Lower leg skin (tissue), 4 donors: ENCODE measurements at regions not wholly inside any gene's neighbourhood (a gene's known extent, or its start where the extent isn't known, plus 50 kb on each side); places are given as distances from the start of the nearest gene placed in this dataset.

Experiments used
- DNase-seq, 2 donors: peaks; one replicate each; pipeline ENCODE4 v3.0.0-alpha.2; 2019; ENCODE audit warnings: low spot score in 2 of 2
- H3K4me3 ChIP-seq: fragments of 200-600 bp; sonication (generic); 2 replicates; pipeline ENCODE4 v1.5.1; 2017; ENCODE audit warnings: mild to moderate bottlenecking, low read depth; ENCODE audit not compliant: poor library complexity, severe bottlenecking
- CTCF ChIP-seq, 3 donors: fragments of 450-650 bp; IDR thresholded peaks; one replicate each; pipeline ENCODE4 v1.5.1; 2016; ENCODE audit warnings: antibody characterized with exemption in 3 of 3, mild to moderate bottlenecking in 3 of 3, moderate library complexity in 2 of 3
- POLR2A ChIP-seq, 2 donors: fragments of 450-650 bp; IDR thresholded peaks; one replicate each; pipeline ENCODE4 v1.6.1; 2016 to 2017; ENCODE audit warnings: antibody characterized with exemption in 2 of 2, mild to moderate bottlenecking in 1 of 2, moderate library complexity in 1 of 2
- WGBS, 2 donors: methylation state at CpG; one replicate each; pipeline ENCODE4 v1.1.5; 2018; 5-methylcytosine and 5-hydroxymethylcytosine counted together
- intact Hi-C: fragments of 100-400 bp; cut with DNase I; formaldehyde crosslinking; loops from one replicate; pipeline ENCODE4 v1.15.0; 2023; ENCODE audit warnings: low total_unique reads

- 46 to 54% methylated on average over 2 of the region's 2 CpGs for WGBS, 2 donors
- intact Hi-C loops, result no loop called here
- TF ChIP-seq CTCF (IDR thresholded peaks at IDR 0.05) (no peak), POLR2A (IDR thresholded peaks at IDR 0.05) (no peak)
- DNase-seq, result no peak
- H3K4me3 ChIP-seq, result no peak overlapping the region
These were observed 522.0 kb upstream of the KLHL1 start for GRCh38 chr13:70630247-70630646.

GRCh38 chr13:70623239-70623638 is 515.0 kb upstream of the KLHL1 start:
- DNase-seq, result no peak
- TF ChIP-seq CTCF (IDR thresholded peaks at IDR 0.05) (no peak), POLR2A (IDR thresholded peaks at IDR 0.05) (no peak)

GRCh38 chr13:70622796-70623195 is 514.5 kb upstream of the KLHL1 start:
- no peak for DNase-seq
- intact Hi-C loops, result no loop called here
- 42 to 46% methylated on average over 5 of the region's 5 CpGs for WGBS, 2 donors
- TF ChIP-seq CTCF (IDR thresholded peaks at IDR 0.05), result no peak
- no peak for TF ChIP-seq POLR2A (IDR thresholded peaks at IDR 0.05)
- no peak overlapping the region for H3K4me3 ChIP-seq

More at GRCh38 chr13:70623239-70623638, 515.0 kb upstream of the KLHL1 start:
- intact Hi-C loops, result no loop called here
- no peak overlapping the region for H3K4me3 ChIP-seq

GRCh38 chr13:70619936-70620335 is 511.7 kb upstream of the KLHL1 start:
- TF ChIP-seq CTCF (IDR thresholded peaks at IDR 0.05) (no peak), POLR2A (IDR thresholded peaks at IDR 0.05) (no peak)
- intact Hi-C loops, result no loop called here
- H3K4me3 ChIP-seq, result no peak overlapping the region
- 70 to 87% methylated on average over 2 of the region's 2 CpGs for WGBS, 2 donors
- DNase-seq, result no peak

- 90% methylated on average over 3 of the region's 3 CpGs for WGBS, 2 donors
- no peak overlapping the region for H3K4me3 ChIP-seq
- no peak for DNase-seq
- intact Hi-C loops, result no loop called here
- TF ChIP-seq CTCF (IDR thresholded peaks at IDR 0.05) (no peak), POLR2A (IDR thresholded peaks at IDR 0.05) (no peak)
These were observed 508.6 kb upstream of the KLHL1 start for GRCh38 chr13:70616847-70617246.

GRCh38 chr13:70613295-70613694 is 505.0 kb upstream of the KLHL1 start:
- no peak overlapping the region for H3K4me3 ChIP-seq
- TF ChIP-seq CTCF (IDR thresholded peaks at IDR 0.05), result no peak
- TF ChIP-seq POLR2A (IDR thresholded peaks at IDR 0.05), result no peak
- WGBS, 2 donors, result 48 to 53% methylated on average over 1 of the region's 1 CpG
- no peak for DNase-seq
- intact Hi-C loops, result no loop called here
